Pancreas (tissue), 10 donors: ENCODE measurements at regions not wholly inside any gene's neighbourhood (a gene's known extent, or its start where the extent isn't known, plus 50 kb on each side); places are given as distances from the start of the nearest gene placed in this dataset.

Experiments used
- ATAC-seq, 4 donors: fragments of 200-7000 bp; cut with Tn5 transposase; one replicate each; pipeline versions ENCODE4 v1.8.0 to v1.9.1; 2020; ENCODE audit warnings: mild to moderate bottlenecking in 4 of 4, moderate library complexity in 4 of 4
- DNase-seq, 6 donors: peaks; one replicate each; pipeline ENCODE4 v3.0.0-alpha.2; 2020
- FAIRE-seq: peaks from 2 replicates; lab custom pipeline; 2012; peaks lifted over from hg19 to GRCh38; lab: Jason Lieb, UNC
- H3K27ac ChIP-seq, 4 donors: fragments of 200-600 bp; sonication (generic); 1 replicate in 3 of 4; 2 replicates in 1 of 4; pipeline versions ENCODE4 v1.5.0 to v1.8.0; 2020
- H3K27me3 ChIP-seq, 4 donors: fragments of 200-600 bp; one replicate each; pipeline ENCODE4 v1.8.0; 2021
- H3K36me3 ChIP-seq, 3 donors: fragments of 200-600 bp; sonication (generic) in 1 of 3; one replicate each; pipeline versions ENCODE4 v1.5.0 to v1.8.0; 2020 to 2021
- H3K4me1 ChIP-seq, 3 donors: fragments of 200-600 bp; one replicate each; pipeline ENCODE4 v1.8.0; 2021
- H3K4me3 ChIP-seq, 4 donors: fragments of 200-600 bp; sonication (generic) in 2 of 4; one replicate each; pipeline versions ENCODE4 v1.5.0 to v1.8.0; 2020 to 2021
- H3K9me3 ChIP-seq, 4 donors: fragments of 200-600 bp; one replicate each; pipeline ENCODE4 v1.8.0; 2021
- CTCF ChIP-seq, 4 donors: fragments of 200-600 bp; sonication (generic) in 3 of 4; IDR thresholded peaks; one replicate each; pipeline versions ENCODE4 v1.5.0 to v1.8.0; 2021; ENCODE audit warnings: antibody characterized with exemption in 4 of 4
- WGBS, 2 donors: extraction: QIAGEN DNeasy Blood & Tissue Kit; methylation state at CpG; one replicate each; pipeline ENCODE4 v1.1.7; 2013; 5-methylcytosine and 5-hydroxymethylcytosine counted together
- intact Hi-C, 3 donors: fragments of 100-400 bp; cut with DNase I; formaldehyde crosslinking; loops; one replicate each; pipeline versions ENCODE4 v1.11.1 to v1.14.2; 2022
- donor health status: healthy with polysubstance abuse.
- donor health status: DM: no; HTN: no; CAD: no; lungs with moderate emphysema.
- donor health status: DM: no; HTN: no; CAD: no.
- donor health status: control.
- donor health status: control.
- donor health status: Bipolar disorder and iron deficiency.
- donor health status: DM: yes; HTN: yes; CAD: no.
- donor health status: DM: no; HTN: no; CAD: no.
- donor health status: DM: no; HTN: no; CAD: no.
- donor health status: DM: yes; HTN: yes; CAD: no.

DNA sequence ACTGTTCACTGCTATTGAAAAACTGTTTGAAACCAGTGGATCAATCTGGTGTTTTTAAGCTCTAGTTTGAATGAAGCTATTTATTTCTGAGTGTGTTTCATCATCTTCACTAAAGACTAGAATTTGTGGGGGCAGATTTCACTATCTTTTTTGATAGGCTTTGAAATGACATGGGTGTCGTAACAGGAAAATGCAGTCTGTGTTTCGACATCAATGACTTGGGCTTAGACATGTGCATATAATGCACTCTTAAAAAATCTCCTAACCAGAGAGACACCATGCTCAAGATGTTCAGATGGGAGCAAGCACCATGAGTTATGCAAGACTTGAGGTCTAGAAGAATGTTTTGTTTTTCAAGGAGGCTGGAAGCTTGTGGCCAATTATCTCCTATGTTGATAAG, 221.6 kb downstream of the GPD2 start:
- FAIRE-seq, result no peak
- no peak overlapping the region for H3K4me3 ChIP-seq
- peaks cover 6 to 10% (median 7%) of the 10 kb centered on the region in 3 donors for H3K4me1 ChIP-seq
- no peaks in the 10 kb centered on the region for H3K36me3 ChIP-seq
- no peak for DNase-seq
- no peak for ATAC-seq
- H3K27me3 ChIP-seq, result no peaks in the 10 kb centered on the region
- H3K27ac ChIP-seq, result no peak overlapping the region
- intact Hi-C loops, result no loop called here
- H3K9me3 ChIP-seq, result no peaks in the 10 kb centered on the region
- TF ChIP-seq CTCF (IDR thresholded peaks at IDR 0.05), result no peak
- 87 to 91% methylated on average over 2 of the region's 2 CpGs for WGBS, 2 donors

DNA sequence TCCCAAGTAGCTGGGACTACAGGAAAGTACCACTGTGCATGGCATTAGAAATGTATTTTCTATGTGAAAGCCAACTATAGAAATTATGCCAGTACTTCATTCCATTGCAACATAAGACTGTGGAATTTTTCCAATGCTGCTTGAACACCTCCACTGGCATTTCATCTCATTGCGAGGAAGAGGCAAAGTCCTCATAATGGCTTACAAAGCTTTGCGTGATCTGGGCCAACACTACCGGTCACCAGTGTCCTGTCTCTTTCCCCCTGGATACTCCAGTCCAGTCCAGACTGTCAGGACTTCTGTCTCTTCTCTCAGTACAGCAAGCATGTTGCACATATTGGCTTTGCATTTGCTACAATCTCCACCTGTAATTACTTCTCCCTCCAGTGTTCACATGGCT, 223.5 kb downstream of the GPD2 start:
- Histone ChIP-seq H3K4me1 (no peaks in the 10 kb centered on the region), H3K9me3 (no peaks in the 10 kb centered on the region), H3K36me3 (no peaks in the 10 kb centered on the region), H3K27ac (no peak overlapping the region), H3K4me3 (no peak overlapping the region), H3K27me3 (no peaks in the 10 kb centered on the region)
- ATAC-seq (no peak), DNase-seq (no peak), FAIRE-seq (no peak)
- no peak for TF ChIP-seq CTCF (IDR thresholded peaks at IDR 0.05)
- 94 to 97% methylated on average over 3 of the region's 3 CpGs for WGBS, 2 donors
- intact Hi-C loops, result no loop called here

GRCh38 chr2:156663757-156664409, 227.7 kb downstream of the GPD2 start:
- FAIRE-seq, result no peak
- WGBS, 2 donors, result 78 to 82% methylated on average over 1 of the region's 1 CpG
- no peaks in the 10 kb centered on the region for H3K4me1 ChIP-seq
- no peaks in the 10 kb centered on the region for H3K9me3 ChIP-seq
- no peaks in the 10 kb centered on the region for H3K36me3 ChIP-seq
- no peak for ATAC-seq
- TF ChIP-seq CTCF (IDR thresholded peaks at IDR 0.05), result no peak
- H3K27ac ChIP-seq, result no peak overlapping the region
- intact Hi-C loops, result no loop called here
- DNase-seq, result no peak
- H3K27me3 ChIP-seq, result no peaks in the 10 kb centered on the region
- no peak overlapping the region for H3K4me3 ChIP-seq

GRCh38 chr2:156666130-156666785, 230.1 kb downstream of the GPD2 start:
- no peaks in the 10 kb centered on the region for H3K36me3 ChIP-seq
- H3K27me3 ChIP-seq, result no peaks in the 10 kb centered on the region
- FAIRE-seq (no peak), ATAC-seq (no peak), DNase-seq (no peak)
- no peak overlapping the region for H3K27ac ChIP-seq
- TF ChIP-seq CTCF (IDR thresholded peaks at IDR 0.05), result no peak
- WGBS, 2 donors, result 90 to 94% methylated on average over 4 of the region's 4 CpGs
- no peak overlapping the region for H3K4me3 ChIP-seq
- no peaks in the 10 kb centered on the region for H3K9me3 ChIP-seq
- H3K4me1 ChIP-seq, result no peaks in the 10 kb centered on the region
- intact Hi-C loops, result no loop called here

- 87 to 93% methylated on average over 2 of the region's 2 CpGs for WGBS, 2 donors
- H3K36me3 ChIP-seq, result no peaks in the 10 kb centered on the region
- no peak overlapping the region for H3K27ac ChIP-seq
- no peak overlapping the region for H3K4me3 ChIP-seq
- ATAC-seq (no peak), DNase-seq (no peak), FAIRE-seq (no peak)
- no peaks in the 10 kb centered on the region for H3K9me3 ChIP-seq
- no peaks in the 10 kb centered on the region for H3K27me3 ChIP-seq
- peaks cover 0 to 9% (median 0%) of the 10 kb centered on the region in 3 donors for H3K4me1 ChIP-seq
- intact Hi-C loops, result no loop called here
- TF ChIP-seq CTCF (IDR thresholded peaks at IDR 0.05), result no peak
Observed at GRCh38 chr2:156670104-156670503, 233.9 kb downstream of the GPD2 start.
